ENCODE measurements at regions not wholly inside any gene's neighbourhood (a gene's known extent, or its start where the extent isn't known, plus 50 kb on each side); places are given as distances from the start of the nearest gene placed in this dataset.

DNA sequence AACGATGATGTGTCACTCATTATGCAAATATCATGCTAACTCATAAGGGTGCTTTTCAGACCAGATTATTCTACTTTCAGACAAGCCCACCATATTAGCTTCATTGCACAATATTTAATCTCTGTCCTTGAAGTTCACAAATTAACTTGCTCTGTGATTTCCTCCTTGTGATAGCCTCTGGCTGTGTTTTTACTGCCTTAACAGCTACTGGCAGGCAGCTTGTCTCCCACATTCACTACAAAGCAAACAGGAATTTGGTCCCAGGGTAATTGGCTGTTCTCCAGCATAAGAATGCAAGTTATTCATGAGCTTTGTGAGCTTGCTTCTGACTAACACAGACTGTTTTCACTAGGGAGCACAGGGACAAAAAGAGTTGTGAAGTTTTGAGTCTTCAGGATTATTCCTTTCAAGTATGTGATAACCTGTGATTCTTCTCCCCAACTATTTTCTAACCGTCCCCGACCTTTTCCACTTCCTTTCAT lies 87.9 kb upstream of the HMCN1 start:
- no peaks in the 10 kb centered on the region; the same call in 1 of the 2 replicates for H3K9me2 ChIP-seq (replicated peaks; ENCODE audit: control insufficient read depth, low read length)
- H3K27me3 ChIP-seq (ENCODE audit: control insufficient read depth, low read length), result no peaks in the 10 kb centered on the region
- no peak overlapping the region for H3K4me2 ChIP-seq (ENCODE audit: low read length)
- H3F3A ChIP-seq (ENCODE audit: control insufficient read depth, insufficient read depth), result no peaks in the 10 kb centered on the region
- no peaks in the 10 kb centered on the region; the same call in 1 of the 2 replicates for H3K9me3 ChIP-seq (ENCODE audit: control insufficient read depth, insufficient read depth, low read length)
- H4K20me1 ChIP-seq (ENCODE audit: control insufficient read depth, insufficient read depth, low read depth, low read length), result no peaks in the 10 kb centered on the region
- H3K4me3 ChIP-seq (ENCODE audit: low read length), result no peak overlapping the region
- no peaks in the 10 kb centered on the region for H3K79me2 ChIP-seq (ENCODE audit: control insufficient read depth, low read length)
- no peaks in the 10 kb centered on the region for H3K4me1 ChIP-seq (ENCODE audit: control insufficient read depth, low read length)
- H3K36me3 ChIP-seq (ENCODE audit: control insufficient read depth, low read length), result no peaks in the 10 kb centered on the region
- no peak for TF ChIP-seq EZH2phosphoT487 (IDR thresholded peaks at IDR 0.05; ENCODE audit: borderline replicate concordance, low read length)
- TF ChIP-seq, protein P1, sequence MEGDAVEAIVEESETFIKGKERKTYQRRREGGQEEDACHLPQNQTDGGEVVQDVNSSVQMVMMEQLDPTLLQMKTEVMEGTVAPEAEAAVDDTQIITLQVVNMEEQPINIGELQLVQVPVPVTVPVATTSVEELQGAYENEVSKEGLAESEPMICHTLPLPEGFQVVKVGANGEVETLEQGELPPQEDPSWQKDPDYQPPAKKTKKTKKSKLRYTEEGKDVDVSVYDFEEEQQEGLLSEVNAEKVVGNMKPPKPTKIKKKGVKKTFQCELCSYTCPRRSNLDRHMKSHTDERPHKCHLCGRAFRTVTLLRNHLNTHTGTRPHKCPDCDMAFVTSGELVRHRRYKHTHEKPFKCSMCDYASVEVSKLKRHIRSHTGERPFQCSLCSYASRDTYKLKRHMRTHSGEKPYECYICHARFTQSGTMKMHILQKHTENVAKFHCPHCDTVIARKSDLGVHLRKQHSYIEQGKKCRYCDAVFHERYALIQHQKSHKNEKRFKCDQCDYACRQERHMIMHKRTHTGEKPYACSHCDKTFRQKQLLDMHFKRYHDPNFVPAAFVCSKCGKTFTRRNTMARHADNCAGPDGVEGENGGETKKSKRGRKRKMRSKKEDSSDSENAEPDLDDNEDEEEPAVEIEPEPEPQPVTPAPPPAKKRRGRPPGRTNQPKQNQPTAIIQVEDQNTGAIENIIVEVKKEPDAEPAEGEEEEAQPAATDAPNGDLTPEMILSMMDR (IDR thresholded peaks at IDR 0.05; ENCODE audit: low read depth, low read length, poor library complexity, severe bottlenecking), result no peak
- no peak overlapping the region for H3K27ac ChIP-seq (ENCODE audit: low read depth, low read length)

DNA sequence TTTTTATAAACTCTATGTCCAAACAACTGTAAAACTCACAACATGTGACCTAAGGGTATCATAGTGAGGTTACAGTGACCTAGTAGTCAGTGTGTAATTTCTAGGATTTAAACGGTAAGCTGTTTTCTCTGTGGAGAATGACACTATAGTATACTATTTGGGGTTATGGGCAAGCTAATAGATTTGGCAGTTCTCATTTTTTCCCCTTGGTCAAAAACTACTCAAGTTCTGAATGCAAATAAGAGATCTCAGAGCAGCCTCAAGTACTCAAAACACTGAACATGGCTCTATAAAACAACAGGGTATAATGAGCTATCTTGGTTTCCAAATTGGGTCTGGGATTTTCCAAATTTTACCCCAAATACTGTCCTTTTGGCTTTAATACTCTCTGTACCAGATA lies 88.5 kb upstream of the HMCN1 start:
- H3K9me3 ChIP-seq (ENCODE audit: control insufficient read depth, insufficient read depth, low read length), result no peaks in the 10 kb centered on the region; the same call in 1 of the 2 replicates
- no peaks in the 10 kb centered on the region; the same call in 1 of the 2 replicates for H3K9me2 ChIP-seq (replicated peaks; ENCODE audit: control insufficient read depth, low read length)
- no peak overlapping the region for H3K27ac ChIP-seq (ENCODE audit: low read depth, low read length)
- no peaks in the 10 kb centered on the region for H3K36me3 ChIP-seq (ENCODE audit: control insufficient read depth, low read length)
- no peaks in the 10 kb centered on the region for H3K4me1 ChIP-seq (ENCODE audit: control insufficient read depth, low read length)
- no peaks in the 10 kb centered on the region for H3K27me3 ChIP-seq (ENCODE audit: control insufficient read depth, low read length)
- H3K79me2 ChIP-seq (ENCODE audit: control insufficient read depth, low read length), result no peaks in the 10 kb centered on the region
- H3K4me2 ChIP-seq (ENCODE audit: low read length), result no peak overlapping the region
- H3F3A ChIP-seq (ENCODE audit: control insufficient read depth, insufficient read depth), result no peaks in the 10 kb centered on the region
- TF ChIP-seq, protein P1 (IDR thresholded peaks at IDR 0.05; ENCODE audit: low read depth, low read length, poor library complexity, severe bottlenecking), result no peak
- TF ChIP-seq EZH2phosphoT487 (IDR thresholded peaks at IDR 0.05; ENCODE audit: borderline replicate concordance, low read length), result no peak
- H4K20me1 ChIP-seq (ENCODE audit: control insufficient read depth, insufficient read depth, low read depth, low read length), result no peaks in the 10 kb centered on the region
- H3K4me3 ChIP-seq (ENCODE audit: low read length), result no peak overlapping the region

DNA sequence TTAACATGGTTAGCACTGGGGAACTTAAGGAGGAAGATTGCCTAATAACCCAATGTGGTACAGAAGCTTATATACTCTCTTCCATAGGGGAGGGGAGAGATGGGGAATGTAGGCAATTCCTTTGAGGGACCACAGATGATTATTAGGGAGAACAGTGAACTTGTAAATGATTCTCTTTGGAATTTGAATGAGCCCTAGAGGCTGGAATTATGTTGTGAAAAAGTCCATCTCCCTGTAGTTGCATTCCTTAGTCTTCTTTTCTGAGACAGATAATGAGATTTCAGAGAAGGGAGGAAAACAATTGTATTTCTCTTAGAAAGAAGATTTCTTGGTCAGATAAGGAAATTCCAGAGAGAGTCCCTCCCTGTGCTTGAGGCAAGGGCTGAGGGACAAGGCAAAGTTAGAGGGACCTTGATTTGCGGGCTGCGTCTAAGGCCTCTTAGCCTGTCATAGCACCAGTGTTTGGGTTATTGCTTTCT lies 89.0 kb upstream of the HMCN1 start:
- no peaks in the 10 kb centered on the region for H3F3A ChIP-seq (ENCODE audit: control insufficient read depth, insufficient read depth)
- no peak overlapping the region for H3K4me3 ChIP-seq (ENCODE audit: low read length)
- H3K27ac ChIP-seq (ENCODE audit: low read depth, low read length), result no peak overlapping the region
- H3K36me3 ChIP-seq (ENCODE audit: control insufficient read depth, low read length), result no peaks in the 10 kb centered on the region
- no peak overlapping the region for H3K4me2 ChIP-seq (ENCODE audit: low read length)
- no peaks in the 10 kb centered on the region for H3K27me3 ChIP-seq (ENCODE audit: control insufficient read depth, low read length)
- H3K9me2 ChIP-seq (replicated peaks; ENCODE audit: control insufficient read depth, low read length), result no peaks in the 10 kb centered on the region; the same call in 1 of the 2 replicates
- TF ChIP-seq, protein P1 (IDR thresholded peaks at IDR 0.05; ENCODE audit: low read depth, low read length, poor library complexity, severe bottlenecking), result no peak
- TF ChIP-seq EZH2phosphoT487 (IDR thresholded peaks at IDR 0.05; ENCODE audit: borderline replicate concordance, low read length), result no peak
- no peaks in the 10 kb centered on the region for H4K20me1 ChIP-seq (ENCODE audit: control insufficient read depth, insufficient read depth, low read depth, low read length)
- no peaks in the 10 kb centered on the region for H3K4me1 ChIP-seq (ENCODE audit: control insufficient read depth, low read length)
- no peaks in the 10 kb centered on the region for H3K79me2 ChIP-seq (ENCODE audit: control insufficient read depth, low read length)
- no peaks in the 10 kb centered on the region; the same call in 1 of the 2 replicates for H3K9me3 ChIP-seq (ENCODE audit: control insufficient read depth, insufficient read depth, low read length)
